HG02885 (cell line): ENCODE measurements at regions not wholly inside any gene's neighbourhood (a gene's known extent, or its start where the extent isn't known, plus 50 kb on each side); places are given as distances from the start of the nearest gene placed in this dataset.

ENCODE experiments used
- ATAC-seq: cut with Tn5 transposase; IDR thresholded peaks from one replicate; pipeline ENCODE4 v1.9.1; 2021; ENCODE audit warnings: mild to moderate bottlenecking; ENCODE audit not compliant: unreplicated experiment, poor library complexity

GRCh38 chr2:107195631-107196030 is 309.7 kb upstream of the ST6GAL2 start:
- no peak for ATAC-seq

DNA sequence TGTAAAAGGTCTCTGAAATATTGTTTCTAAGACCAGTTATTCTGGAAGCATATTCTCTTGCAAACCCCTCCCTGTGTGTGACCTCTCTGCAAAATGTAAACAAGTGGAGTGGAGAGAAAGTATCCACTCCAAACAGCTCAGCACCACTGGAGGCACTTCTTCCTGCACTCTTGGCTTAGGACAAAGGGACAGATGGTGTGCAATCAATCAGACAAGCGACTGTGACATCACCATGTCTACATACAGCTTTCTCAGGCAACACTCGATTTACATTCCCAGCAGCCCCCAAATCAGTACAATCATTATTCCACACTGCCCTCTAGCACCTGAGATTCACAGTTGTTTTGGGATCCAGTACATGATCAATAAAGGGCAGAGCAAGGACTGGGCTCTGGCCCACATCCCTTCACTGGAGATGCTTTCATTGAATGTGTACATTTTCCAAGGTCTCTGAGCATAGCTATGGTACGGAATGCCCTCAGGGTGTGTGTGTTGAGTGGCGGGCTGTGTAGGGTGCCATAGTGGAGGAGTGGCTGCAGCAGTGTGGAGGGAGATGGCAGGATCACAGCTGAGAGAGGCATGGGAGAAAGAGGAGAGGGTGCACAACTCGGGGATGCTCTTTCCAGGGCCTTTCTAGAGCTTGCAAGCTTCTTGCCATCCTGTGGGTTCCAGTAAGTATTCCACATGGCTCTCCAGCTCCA is 311.8 kb upstream of the ST6GAL2 start:
- ATAC-seq, result no peak

GRCh38 chr2:107202962-107203591 is 317.1 kb upstream of the ST6GAL2 start:
- ATAC-seq, result no peak

DNA sequence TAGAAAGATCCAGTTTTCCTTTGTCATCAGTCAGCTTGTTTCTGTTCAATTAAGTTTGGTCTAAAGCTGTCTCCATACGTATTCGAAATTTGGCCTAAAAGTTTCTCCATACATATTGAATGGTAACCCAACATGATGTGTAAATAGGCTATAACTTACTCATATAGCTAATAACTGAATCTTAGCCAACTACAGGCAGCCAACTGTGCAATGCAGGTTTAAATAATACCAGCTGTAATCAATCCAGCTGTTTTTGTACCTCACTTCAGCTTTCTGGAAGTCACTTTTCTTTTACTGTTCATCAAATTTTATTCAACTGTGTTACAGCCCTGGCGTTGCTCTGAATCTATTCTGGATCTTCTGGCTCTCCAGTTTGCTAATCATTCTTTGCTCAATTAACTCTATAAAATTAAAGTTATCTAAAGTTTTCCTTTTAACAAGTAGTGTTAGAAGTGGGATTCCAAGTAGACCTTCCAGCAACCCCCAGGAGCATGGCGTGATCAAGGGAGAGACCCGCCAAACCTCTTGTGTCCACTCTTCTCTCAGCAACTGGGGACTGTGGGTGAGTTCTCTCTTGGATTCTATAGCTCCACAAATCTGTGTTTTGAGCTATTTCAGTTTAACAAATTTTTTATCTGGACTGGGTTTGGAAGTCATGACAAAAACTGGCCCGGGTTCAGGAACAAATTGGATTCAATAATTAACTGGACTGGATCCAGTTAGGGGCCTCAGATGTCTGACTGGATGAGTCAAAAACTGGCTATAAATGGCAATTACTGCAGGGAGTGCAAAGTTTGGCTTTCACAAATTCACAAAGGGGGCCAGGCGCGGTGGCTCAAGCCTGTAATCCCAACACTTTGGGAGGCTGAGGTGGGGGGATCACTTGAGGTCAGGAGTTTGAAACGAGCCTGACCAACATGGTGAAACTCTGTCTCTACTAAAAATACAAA is 329.7 kb upstream of the ST6GAL2 start:
- no peak for ATAC-seq

- no peak for ATAC-seq
These were observed 332.2 kb upstream of the ST6GAL2 start for GRCh38 chr2:107218208-107218607.

- no peak for ATAC-seq
These were observed 336.5 kb upstream of the ST6GAL2 start for GRCh38 chr2:107222466-107222865.

DNA sequence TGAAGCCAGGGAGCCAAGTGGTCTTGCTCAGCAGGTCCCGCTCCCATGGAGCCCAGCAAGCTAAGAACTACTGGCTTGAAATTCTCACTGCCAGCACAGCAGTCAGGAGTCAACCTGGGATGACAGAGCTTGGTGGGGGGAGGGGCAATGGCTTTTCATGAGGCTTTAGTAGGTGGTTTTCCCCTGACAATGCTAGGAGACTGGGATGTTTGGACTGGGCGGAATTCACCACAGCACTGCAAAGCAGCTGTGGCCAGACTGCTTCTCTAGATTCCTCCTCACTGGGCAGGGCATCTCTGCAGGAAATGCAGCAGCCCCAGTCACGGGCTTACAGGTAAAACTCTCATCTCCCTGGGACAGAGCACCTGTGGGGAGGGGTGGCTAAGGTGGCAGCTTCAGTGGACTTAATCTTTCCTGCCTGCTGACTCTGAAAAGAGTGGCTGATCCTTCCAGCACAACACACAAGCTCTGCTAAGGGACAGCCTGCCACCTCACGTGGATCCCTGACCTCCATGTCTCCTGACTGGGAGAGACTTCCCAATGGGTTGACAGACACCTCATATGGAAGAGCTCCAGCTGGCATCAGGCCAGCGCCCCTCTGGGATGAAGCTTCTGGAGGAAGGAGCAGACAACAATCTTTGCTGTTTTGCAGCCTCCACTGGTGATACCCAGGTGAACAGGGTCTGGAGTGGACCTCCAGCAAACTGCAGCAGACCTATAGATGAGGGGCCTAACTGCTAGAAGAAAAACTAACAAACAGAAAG is 349.7 kb upstream of the ST6GAL2 start:
- no peak for ATAC-seq

- no peak for ATAC-seq
These were observed 356.8 kb upstream of the ST6GAL2 start for GRCh38 chr2:107242811-107243210.

DNA sequence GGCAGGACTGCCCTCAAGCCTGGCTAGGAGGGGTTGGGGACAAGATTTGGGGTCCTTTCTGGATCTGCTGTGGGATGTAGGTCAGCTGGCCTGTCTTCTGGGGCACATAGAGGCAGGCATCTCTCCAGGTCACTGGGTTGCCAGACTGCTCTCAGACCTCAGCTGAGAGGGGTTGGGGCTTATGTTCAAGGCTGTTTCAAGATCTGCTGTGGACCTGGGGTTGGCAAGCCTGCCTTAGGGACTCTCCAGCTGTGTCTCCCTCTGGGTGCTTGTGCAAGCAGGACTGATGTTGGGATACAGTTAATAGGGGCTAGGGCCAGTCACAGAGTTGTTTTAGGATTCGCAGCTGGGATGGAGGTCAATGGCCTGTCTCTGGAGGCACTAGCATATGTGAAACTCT is 363.0 kb upstream of the ST6GAL2 start:
- no peak for ATAC-seq

- ATAC-seq, result no peak
These were observed 369.8 kb upstream of the ST6GAL2 start for GRCh38 chr2:107255744-107256143.

GRCh38 chr2:107258531-107259407 is 372.8 kb upstream of the ST6GAL2 start:
- ATAC-seq, result no peak

- no peak for ATAC-seq
These were observed 373.6 kb upstream of the ST6GAL2 start for GRCh38 chr2:107259408-107260195.

- ATAC-seq, result no peak
These were observed 377.7 kb upstream of the ST6GAL2 start for GRCh38 chr2:107263628-107264027.

DNA sequence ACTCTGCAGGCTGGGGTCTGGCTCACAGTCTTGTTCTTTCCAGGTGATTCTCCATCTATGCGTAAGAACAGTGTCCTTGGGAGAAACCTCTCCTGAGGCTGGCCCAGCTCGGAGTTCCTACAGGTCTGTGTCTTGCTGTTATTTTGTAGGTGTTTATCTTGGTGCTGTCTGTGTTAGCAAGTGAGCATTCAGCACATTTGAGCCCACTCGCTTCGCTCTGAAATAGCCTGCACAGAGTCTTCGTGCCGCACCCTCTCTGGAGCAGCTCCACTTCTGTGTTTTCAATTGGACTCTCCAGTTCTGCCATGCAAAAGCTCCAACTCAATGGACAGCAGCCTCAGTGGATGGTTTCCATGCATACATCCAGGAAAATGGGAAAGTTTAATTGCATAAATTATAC is 378.2 kb upstream of the ST6GAL2 start:
- no peak for ATAC-seq

GRCh38 chr2:107266555-107266954 is 380.6 kb upstream of the ST6GAL2 start:
- no peak for ATAC-seq

DNA sequence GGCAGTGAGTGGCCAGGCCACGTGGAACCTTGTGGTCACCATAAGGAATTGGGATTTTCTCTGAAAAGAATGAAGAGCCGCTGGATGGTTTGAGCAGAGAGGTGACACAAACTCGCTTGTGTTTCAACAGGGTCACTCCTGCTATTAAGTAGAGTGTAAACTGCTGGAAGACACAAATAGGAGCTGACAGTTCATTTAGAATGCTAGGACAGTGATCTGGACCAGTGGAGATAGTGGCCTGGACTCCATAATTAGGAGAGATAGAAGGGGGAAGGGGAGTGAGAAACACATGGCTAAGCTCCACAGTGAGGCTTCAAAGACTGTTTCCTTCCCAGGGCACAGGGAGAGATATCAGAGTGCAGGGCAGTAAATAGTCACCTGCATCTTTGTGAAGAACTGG is 381.1 kb upstream of the ST6GAL2 start:
- ATAC-seq, result no peak

GRCh38 chr2:107276034-107276433 is 390.1 kb upstream of the ST6GAL2 start:
- no peak for ATAC-seq

- ATAC-seq, result no peak
These were observed 392.7 kb upstream of the ST6GAL2 start for GRCh38 chr2:107278672-107279071.

GRCh38 chr2:107281637-107282036 is 395.7 kb upstream of the ST6GAL2 start:
- ATAC-seq, result no peak
